Right atrium auricular region (tissue), 2 donors: ENCODE measurements at regions not wholly inside any gene's neighbourhood (a gene's known extent, or its start where the extent isn't known, plus 50 kb on each side); places are given as distances from the start of the nearest gene placed in this dataset.

Source experiments
- DNase-seq: peaks from one replicate; pipeline ENCODE4 v3.0.0-alpha.2; 2019; ENCODE audit warnings: low spot score
- H3K27ac ChIP-seq, 2 donors: fragments of 200-600 bp; sonication (generic); 1 replicate in 1 of 2; 2 replicates in 1 of 2; pipeline ENCODE4 v1.5.1; 2016 to 2019
- H3K27me3 ChIP-seq, 2 donors: fragments of 200-600 bp; sonication (generic); one replicate each; pipeline versions ENCODE4 v1.5.1 to v1.6.0; 2017 to 2019
- H3K36me3 ChIP-seq: fragments of 200-600 bp; sonication (generic); one replicate; pipeline ENCODE4 v1.5.1; 2016
- H3K4me1 ChIP-seq, 2 donors: fragments of 200-600 bp; sonication (generic); one replicate each; pipeline versions ENCODE4 v1.5.1 to v1.6.0; 2017 to 2019
- H3K4me3 ChIP-seq, 2 donors: fragments of 200-600 bp; sonication (generic); 1 replicate in 1 of 2; 2 replicates in 1 of 2; pipeline ENCODE4 v1.5.1; 2017 to 2019; ENCODE audit warnings: mild to moderate bottlenecking in 1 of 2, moderate library complexity in 1 of 2
- H3K9me3 ChIP-seq, 2 donors: fragments of 200-600 bp; sonication (generic); one replicate each; pipeline ENCODE4 v1.5.1; 2019
- TF ChIP-seq, protein P1 (sequence below), 2 donors: fragments of 200-600 bp; sonication (generic); IDR thresholded peaks; one replicate each; pipeline ENCODE4 v1.5.1; 2019; ENCODE audit warnings: antibody characterized with exemption in 2 of 2

- no peak overlapping the region for H3K27ac ChIP-seq
- H3K4me1 ChIP-seq = no peaks in the 10 kb centered on the region
- no peaks in the 10 kb centered on the region for H3K9me3 ChIP-seq
- TF ChIP-seq, protein P1, sequence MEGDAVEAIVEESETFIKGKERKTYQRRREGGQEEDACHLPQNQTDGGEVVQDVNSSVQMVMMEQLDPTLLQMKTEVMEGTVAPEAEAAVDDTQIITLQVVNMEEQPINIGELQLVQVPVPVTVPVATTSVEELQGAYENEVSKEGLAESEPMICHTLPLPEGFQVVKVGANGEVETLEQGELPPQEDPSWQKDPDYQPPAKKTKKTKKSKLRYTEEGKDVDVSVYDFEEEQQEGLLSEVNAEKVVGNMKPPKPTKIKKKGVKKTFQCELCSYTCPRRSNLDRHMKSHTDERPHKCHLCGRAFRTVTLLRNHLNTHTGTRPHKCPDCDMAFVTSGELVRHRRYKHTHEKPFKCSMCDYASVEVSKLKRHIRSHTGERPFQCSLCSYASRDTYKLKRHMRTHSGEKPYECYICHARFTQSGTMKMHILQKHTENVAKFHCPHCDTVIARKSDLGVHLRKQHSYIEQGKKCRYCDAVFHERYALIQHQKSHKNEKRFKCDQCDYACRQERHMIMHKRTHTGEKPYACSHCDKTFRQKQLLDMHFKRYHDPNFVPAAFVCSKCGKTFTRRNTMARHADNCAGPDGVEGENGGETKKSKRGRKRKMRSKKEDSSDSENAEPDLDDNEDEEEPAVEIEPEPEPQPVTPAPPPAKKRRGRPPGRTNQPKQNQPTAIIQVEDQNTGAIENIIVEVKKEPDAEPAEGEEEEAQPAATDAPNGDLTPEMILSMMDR (IDR thresholded peaks at IDR 0.05) = no peak
- H3K27me3 ChIP-seq = no peaks in the 10 kb centered on the region
- H3K36me3 ChIP-seq = no peaks in the 10 kb centered on the region
- H3K4me3 ChIP-seq = no peak overlapping the region
- DNase-seq = no peak
These were observed 258.1 kb upstream of the NEIL3 start for GRCh38 chr4:177051473-177052060.

DNA sequence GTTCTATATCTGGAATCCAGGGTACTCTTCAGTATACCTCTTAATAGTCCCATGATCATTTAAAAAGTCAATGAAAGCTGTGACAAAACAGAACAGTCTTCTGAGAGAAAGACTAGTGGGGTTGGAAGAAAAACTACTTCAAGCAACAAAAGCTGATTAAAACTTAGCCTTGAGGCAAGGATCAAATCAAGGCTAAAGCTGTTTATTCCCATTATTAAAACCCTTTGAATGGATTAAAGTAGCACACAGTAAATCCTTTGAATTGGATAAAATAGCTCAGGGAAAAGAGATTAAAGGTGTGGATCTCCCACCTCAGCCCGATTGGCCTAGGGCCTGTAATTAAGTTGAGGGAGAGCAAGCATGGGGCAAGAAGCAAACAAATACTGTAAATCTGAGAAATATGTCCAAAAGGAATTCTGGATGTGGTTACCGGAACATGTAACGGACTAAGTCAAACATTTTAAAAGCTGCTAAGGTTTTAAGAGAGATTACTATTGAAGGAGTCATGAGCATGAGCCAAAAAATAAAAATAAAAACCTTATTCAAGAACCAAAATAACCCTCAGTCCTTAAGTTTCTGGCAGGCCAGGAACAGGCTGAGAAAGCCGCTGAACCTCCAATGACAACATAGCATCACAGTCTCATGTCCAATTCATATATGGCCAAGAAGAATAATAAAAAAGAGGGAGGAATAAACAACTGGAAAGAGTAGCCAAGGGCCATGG, 257.3 kb upstream of the NEIL3 start:
- Histone ChIP-seq H3K27me3 (no peaks in the 10 kb centered on the region), H3K4me3 (no peak overlapping the region), H3K9me3 (no peaks in the 10 kb centered on the region), H3K27ac (no peak overlapping the region), H3K4me1 (no peaks in the 10 kb centered on the region), H3K36me3 (no peaks in the 10 kb centered on the region)
- TF ChIP-seq, protein P1 (IDR thresholded peaks at IDR 0.05) = no peak
- no peak for DNase-seq

- Histone ChIP-seq H3K27ac (no peak overlapping the region), H3K27me3 (no peaks in the 10 kb centered on the region), H3K36me3 (no peaks in the 10 kb centered on the region), H3K4me1 (no peaks in the 10 kb centered on the region), H3K9me3 (no peaks in the 10 kb centered on the region), H3K4me3 (no peak overlapping the region)
- TF ChIP-seq, protein P1 (IDR thresholded peaks at IDR 0.05) = no peak
- no peak for DNase-seq
These were observed 252.5 kb upstream of the NEIL3 start for GRCh38 chr4:177057186-177057585.

GRCh38 chr4:177064116-177064515, 245.6 kb upstream of the NEIL3 start:
- Histone ChIP-seq H3K27me3 (no peaks in the 10 kb centered on the region), H3K4me3 (no peak overlapping the region), H3K36me3 (no peaks in the 10 kb centered on the region), H3K27ac (no peak overlapping the region), H3K4me1 (no peaks in the 10 kb centered on the region), H3K9me3 (no peaks in the 10 kb centered on the region)
- TF ChIP-seq, protein P1 (IDR thresholded peaks at IDR 0.05) = no peak
- DNase-seq = no peak

- Histone ChIP-seq H3K4me1 (no peaks in the 10 kb centered on the region), H3K27ac (no peak overlapping the region), H3K4me3 (no peak overlapping the region), H3K36me3 (no peaks in the 10 kb centered on the region), H3K27me3 (no peaks in the 10 kb centered on the region), H3K9me3 (no peaks in the 10 kb centered on the region)
- DNase-seq = no peak
- TF ChIP-seq, protein P1 (IDR thresholded peaks at IDR 0.05) = no peak
These were observed 244.8 kb upstream of the NEIL3 start for GRCh38 chr4:177064729-177065394.
